ENCODE measurements at regions not wholly inside any gene's neighbourhood (a gene's known extent, or its start where the extent isn't known, plus 50 kb on each side); places are given as distances from the start of the nearest gene placed in this dataset.
"Not testable (repeated sequence)": the region's sequence is repeated elsewhere in the genome, so short reads cannot be mapped to it uniquely, and the experiment has no call there.

DNA sequence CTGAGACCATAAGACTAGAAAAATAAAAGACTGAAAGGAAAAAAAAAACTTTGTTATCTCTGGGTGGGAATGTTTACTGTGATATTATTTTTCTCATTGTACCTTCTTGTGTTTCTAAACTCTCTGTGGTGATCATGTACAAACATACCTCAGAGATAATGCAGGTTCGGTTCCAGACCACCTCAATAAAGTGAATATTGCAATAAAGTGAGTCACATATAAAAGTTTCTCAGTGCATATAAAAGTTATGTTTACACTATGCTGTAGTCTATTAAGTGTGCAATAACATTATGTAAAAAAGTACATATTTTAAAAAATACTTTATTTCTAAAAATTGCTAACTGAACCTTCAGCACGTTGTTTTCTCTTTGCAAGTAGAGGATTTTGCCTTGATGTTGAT, 137.5 kb downstream of the CENPF start:
- no peak for DNase-seq (ENCODE audit: low read depth)
- TF ChIP-seq CTCF (IDR thresholded peaks at IDR 0.05; ENCODE audit: control insufficient read depth, extremely low read depth, insufficient read depth) = no peak
- no peak overlapping the region for H3K4me3 ChIP-seq (ENCODE audit: low read depth, low read length)

GRCh38 chr1:214747050-214747635, 144.1 kb downstream of the CENPF start:
- no peak for TF ChIP-seq CTCF (IDR thresholded peaks at IDR 0.05; ENCODE audit: control insufficient read depth, extremely low read depth, insufficient read depth)
- DNase-seq (ENCODE audit: low read depth) = no peak
- no peak overlapping the region for H3K4me3 ChIP-seq (ENCODE audit: low read depth, low read length)

DNA sequence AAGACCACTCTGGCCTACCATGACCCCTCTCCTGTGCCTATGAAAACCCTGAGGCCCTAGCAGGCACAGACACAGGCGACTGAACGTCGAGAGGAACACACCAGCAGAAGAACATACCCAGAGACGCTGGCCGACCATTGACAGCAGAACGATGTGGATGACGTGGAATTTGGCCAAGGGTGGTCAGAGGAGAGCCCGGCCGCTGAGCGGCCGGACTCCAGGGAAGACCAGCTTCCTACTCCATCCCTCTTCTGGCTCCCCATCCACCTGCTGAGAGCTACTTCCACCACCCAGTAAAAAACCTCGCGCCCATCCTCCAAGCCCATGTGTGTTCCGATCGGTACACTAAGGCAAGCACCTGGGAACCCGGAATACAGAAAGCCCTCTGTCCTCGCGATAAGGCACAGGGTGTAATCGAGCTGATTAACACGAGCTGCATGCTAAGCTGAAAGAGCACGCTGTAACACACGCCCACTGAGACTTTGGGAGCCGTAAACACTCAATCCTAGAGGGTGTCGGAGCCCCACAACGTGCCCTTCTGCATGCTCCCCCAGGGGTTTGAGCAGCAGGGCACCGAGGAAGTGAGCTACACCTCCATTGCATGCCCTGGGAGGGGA, 150.3 kb downstream of the CENPF start:
- H3K4me3 ChIP-seq (ENCODE audit: low read depth, low read length) = no peak overlapping the region
- no peak for TF ChIP-seq CTCF (IDR thresholded peaks at IDR 0.05; ENCODE audit: control insufficient read depth, extremely low read depth, insufficient read depth)
- no peak for DNase-seq (ENCODE audit: low read depth)

- H3K4me3 ChIP-seq (ENCODE audit: low read depth, low read length) = no peak overlapping the region
- no peak for DNase-seq (ENCODE audit: low read depth)
- TF ChIP-seq CTCF (IDR thresholded peaks at IDR 0.05; ENCODE audit: control insufficient read depth, extremely low read depth, insufficient read depth) = no peak
Observed at GRCh38 chr1:214761030-214761429, 158.0 kb downstream of the CENPF start.

- TF ChIP-seq CTCF (IDR thresholded peaks at IDR 0.05; ENCODE audit: control insufficient read depth, extremely low read depth, insufficient read depth) = no peak
- no peak overlapping the region for H3K4me3 ChIP-seq (ENCODE audit: low read depth, low read length)
Observed at GRCh38 chr1:214762902-214763301, 159.9 kb downstream of the CENPF start.

DNA sequence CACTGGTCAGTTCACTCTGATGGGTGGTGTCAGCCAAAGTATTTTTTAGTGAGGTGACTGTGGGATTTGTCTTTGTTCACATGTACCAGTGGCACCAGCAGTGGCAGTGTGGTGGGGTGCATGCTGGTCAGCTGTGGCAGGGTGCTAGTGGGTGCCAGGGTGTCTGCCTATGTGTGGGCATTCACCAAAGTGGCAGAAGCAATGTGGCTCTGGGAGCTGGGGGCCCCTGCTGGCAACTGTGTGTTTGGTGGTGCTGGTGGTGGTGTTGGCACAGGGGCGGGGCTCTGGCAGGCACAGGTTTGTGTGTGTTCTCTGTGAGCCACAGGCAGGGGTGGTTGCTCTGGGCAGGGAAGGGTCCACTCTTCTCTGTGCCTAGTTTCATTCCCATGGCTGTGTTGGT, 161.5 kb downstream of the CENPF start:
- no peak for TF ChIP-seq CTCF (IDR thresholded peaks at IDR 0.05; ENCODE audit: control insufficient read depth, extremely low read depth, insufficient read depth)
- no peak for DNase-seq (ENCODE audit: low read depth)
- H3K4me3 ChIP-seq (ENCODE audit: low read depth, low read length) = no peak overlapping the region

More at GRCh38 chr1:214762902-214763301, 159.9 kb downstream of the CENPF start:
- no peak for DNase-seq (ENCODE audit: low read depth)

DNA sequence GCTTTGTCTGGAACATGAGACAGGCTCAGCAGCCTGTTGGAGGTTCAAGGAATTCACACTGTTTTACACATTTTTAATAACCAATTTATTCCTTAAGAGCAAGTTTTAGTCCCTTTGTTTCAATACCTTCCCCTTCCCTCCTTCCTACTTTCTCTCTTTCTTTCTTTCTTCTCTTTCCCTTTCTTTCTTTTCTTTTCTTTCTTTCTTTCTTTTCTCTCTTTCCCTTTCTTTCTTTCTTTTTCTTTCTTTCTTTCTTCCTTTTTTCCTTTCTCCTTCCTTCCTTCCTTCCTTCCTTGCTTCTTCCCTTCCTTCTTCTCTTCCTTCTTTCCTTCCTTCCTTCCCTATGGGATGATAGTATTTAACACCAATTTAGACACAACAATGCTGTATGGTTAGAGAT, 164.2 kb downstream of the CENPF start:
- DNase-seq (ENCODE audit: low read depth) = no peak
- no peak overlapping the region for H3K4me3 ChIP-seq (ENCODE audit: low read depth, low read length)
- TF ChIP-seq CTCF (IDR thresholded peaks at IDR 0.05; ENCODE audit: control insufficient read depth, extremely low read depth, insufficient read depth) = no peak

DNA sequence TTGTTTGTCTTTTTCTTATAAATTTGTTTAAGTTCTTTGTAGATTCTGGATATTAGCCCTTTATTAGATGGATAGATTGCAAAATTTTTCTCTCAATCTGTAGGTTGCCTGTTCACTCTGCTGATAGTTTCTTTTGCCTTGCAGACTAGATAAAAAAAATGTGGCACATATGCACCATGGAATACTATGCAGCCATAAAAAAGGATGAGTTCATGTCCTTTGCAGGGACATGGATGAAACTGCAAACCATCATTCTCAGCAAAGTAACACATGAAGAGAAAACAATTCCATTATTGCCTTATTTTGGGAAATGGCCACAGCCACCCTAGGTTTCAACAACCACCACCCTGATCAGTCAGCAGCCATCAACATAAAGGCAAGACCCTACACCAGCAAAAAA, 166.7 kb downstream of the CENPF start:
- not testable (repeated sequence) for DNase-seq (ENCODE audit: low read depth); H3K4me3 ChIP-seq (ENCODE audit: low read depth, low read length)
